GM12878 (cell line): ENCODE measurements at regions not wholly inside any gene's neighbourhood (a gene's known extent, or its start where the extent isn't known, plus 50 kb on each side); places are given as distances from the start of the nearest gene placed in this dataset.

ENCODE experiments used
- ATAC-seq: fragments of 200-7000 bp; cut with Tn5 transposase; 3 replicates; pipeline ENCODE4 v1.9.1; 2020; ENCODE audit warnings: mild to moderate bottlenecking, moderate library complexity
- BruUV-seq: library from RNA; stranded (reverse); fragments of 400-500 nt; replicated peaks from 2 replicates; lab custom pipeline; 2021; lab: Mats Ljungman, UMichigan
- CTCF ChIA-PET: fragments of 300-600 bp; sonication (Branson Sonifier 250); formaldehyde crosslinking; extraction: SDS; loops from one replicate; lab custom pipeline; 2021; ENCODE audit warnings: inconsistent platforms; lab: Yijun Ruan, JAX
- POLR2A ChIA-PET: fragments of 350-600 bp; formaldehyde crosslinking; extraction: SDS; loops from one replicate; lab custom pipeline; 2021; ENCODE audit warnings: inconsistent platforms; lab: Charles Lee
- RAD21 ChIA-PET: fragments of 300-600 bp; sonication (Branson Sonifier 250); formaldehyde crosslinking; loops from one replicate; lab custom pipeline; 2023; ENCODE audit warnings: antibody characterized with exemption; ENCODE audit not compliant: unreplicated experiment; lab: Charles Lee
- SMC1A ChIA-PET: fragments of 300-600 bp; sonication (Branson Sonifier 250); formaldehyde crosslinking; loops from one replicate; lab custom pipeline; 2023; ENCODE audit not compliant: unreplicated experiment, uncharacterized antibody; lab: Charles Lee
- DNase-seq: peaks from one replicate; pipeline ENCODE4 v3.0.0-alpha.2; 2011; ENCODE audit warnings: low read depth, low spot score
- FAIRE-seq: peaks from 3 replicates; lab custom pipeline; 2011; peaks lifted over from hg19 to GRCh38; lab: Jason Lieb, UNC
- H2AFZ ChIP-seq: 2 replicates; pipeline ENCODE4 v1.6.0; 2011; ENCODE audit warnings: low read depth, low read length, control low read depth; ENCODE audit not compliant: control insufficient read depth
- H3K27ac ChIP-seq: 2 replicates; pipeline ENCODE4 v1.5.1; 2011; ENCODE audit warnings: control low read depth; ENCODE audit not compliant: control insufficient read depth, insufficient read depth
- H3K27me3 ChIP-seq, 2 experiments: replicated peaks in 1 of 2; 2 replicates each; pipeline versions ENCODE4 v1.6.0 to v1.6.1; 2011; ENCODE audit warnings: low read length in 1 of 2; ENCODE audit not compliant: control insufficient read depth in 2 of 2, insufficient read depth in 2 of 2
- H3K36me3 ChIP-seq, 2 experiments: 2 replicates each; pipeline ENCODE4 v1.5.1; 2011; ENCODE audit warnings: low read length in 1 of 2; ENCODE audit not compliant: control insufficient read depth in 2 of 2, insufficient read depth in 2 of 2
- H3K4me1 ChIP-seq: 2 replicates; pipeline ENCODE4 v1.6.1; 2011; ENCODE audit warnings: mild to moderate bottlenecking, low read length, moderate library complexity, mixed read lengths; ENCODE audit not compliant: control insufficient read depth, insufficient read depth
- H3K4me2 ChIP-seq: 2 replicates; pipeline ENCODE4 v1.6.0; 2011; ENCODE audit warnings: control low read depth; ENCODE audit not compliant: control insufficient read depth, insufficient read depth
- H3K4me3 ChIP-seq: fragments of 200-600 bp; sonication (generic); 2 replicates; pipeline ENCODE4 v1.5.1; 2016
- H3K79me2 ChIP-seq: 2 replicates; pipeline ENCODE4 v1.6.0; 2011; ENCODE audit warnings: low read length; ENCODE audit not compliant: control insufficient read depth, insufficient read depth
- H3K9ac ChIP-seq: 2 replicates; pipeline ENCODE4 v1.8.0; 2011; ENCODE audit warnings: low read length, control low read depth, mixed read lengths; ENCODE audit not compliant: control insufficient read depth, insufficient read depth
- H3K9me3 ChIP-seq: replicated peaks from 3 replicates; pipeline ENCODE4 v1.5.1; 2011; ENCODE audit warnings: mild to moderate bottlenecking, low read length; ENCODE audit not compliant: control insufficient read depth, insufficient read depth
- H4K20me1 ChIP-seq: 2 replicates; pipeline ENCODE4 v1.6.0; 2011; ENCODE audit not compliant: control insufficient read depth, insufficient read depth
- CREM ChIP-seq: IDR thresholded peaks from 2 replicates; pipeline ENCODE4 v1.6.1; 2014; ENCODE audit warnings: antibody characterized with exemption, low read depth
- CTCF ChIP-seq, 3 experiments: IDR thresholded peaks in 2 of 3; conservative IDR thresholded peaks in 1 of 3; 2 replicates each; pipeline ENCODE4 v1.5.1; 2011; ENCODE audit warnings: low read depth in 3 of 3, low read length in 3 of 3, mild to moderate bottlenecking in 3 of 3, control low read depth in 2 of 3, moderate library complexity in 2 of 3, inconsistent platforms in 1 of 3, mixed read lengths in 1 of 3; ENCODE audit not compliant: control insufficient read depth in 2 of 3, insufficient read depth in 1 of 3; ENCODE audit errors: extremely low read depth in 1 of 3
- GATAD2B ChIP-seq: fragments of 450-650 bp; conservative IDR thresholded peaks from 2 replicates; pipeline ENCODE4 v1.6.1; 2017; ENCODE audit warnings: low read depth, mild to moderate bottlenecking, moderate library complexity
- MEF2B ChIP-seq: fragments of 450-650 bp; IDR thresholded peaks from 2 replicates; pipeline ENCODE4 v1.6.1; 2018; ENCODE audit warnings: mild to moderate bottlenecking, moderate library complexity; ENCODE audit not compliant: partially characterized antibody, poor library complexity, severe bottlenecking
- POLR2AphosphoS2 ChIP-seq: IDR thresholded peaks from 2 replicates; pipeline ENCODE4 v1.6.1; 2011; ENCODE audit warnings: low read depth, mild to moderate bottlenecking, low read length, improper control_type of control experiment, moderate library complexity
- SREBF2 ChIP-seq: IDR thresholded peaks from 2 replicates; pipeline ENCODE4 v1.6.1; 2012; ENCODE audit warnings: mild to moderate bottlenecking, low read length
- STAT3 ChIP-seq: IDR thresholded peaks from 2 replicates; pipeline ENCODE4 v1.6.1; 2011; ENCODE audit warnings: low read depth, low read length, improper control_type of control experiment
- WGBS: methylation state at CpG from one replicate; pipeline ENCODE4 v1.1.6; 2016; ENCODE audit warnings: low lambda C conversion rate; ENCODE audit not compliant: insufficient replicate concordance, insufficient coverage; ENCODE audit errors: missing lambda C conversion rate; 5-methylcytosine and 5-hydroxymethylcytosine counted together
- in situ Hi-C: fragments of 300-500 bp; cut with MboI; formaldehyde crosslinking; loops from 9 replicates; pipeline ENCODE4 v1.14.3; 2018; ENCODE audit warnings: mixed read lengths
- intact Hi-C: fragments of 100-400 bp; cut with micrococcal nuclease; formaldehyde crosslinking; loops from one replicate; pipeline ENCODE4 v1.14.2; 2022; ENCODE audit not compliant: unreplicated experiment
- TF ChIP-seq, protein P1 (sequence below): IDR thresholded peaks from 2 replicates; pipeline ENCODE4 v1.6.1; 2012; ENCODE audit warnings: low read depth, low read length, improper control_type of control experiment
- TF ChIP-seq, protein P2 (sequence below): IDR thresholded peaks from 2 replicates; pipeline ENCODE4 v1.6.1; 2012; ENCODE audit warnings: improper control_type of control experiment, low read depth, low read length; ENCODE audit not compliant: insufficient replicate concordance

GRCh38 chr12:61996717-61997116 lies 263.5 kb upstream of the USP15 start:
- ATAC-seq: no peak
- Histone ChIP-seq H4K20me1 (no peaks in the 10 kb centered on the region), H3K36me3 (no peaks in the 10 kb centered on the region), H3K79me2 (no peaks in the 10 kb centered on the region), H3K4me3 (no peak overlapping the region), H2AFZ (no peak overlapping the region), H3K4me2 (no peak overlapping the region), H3K9me3 (no peaks in the 10 kb centered on the region), H3K27me3 (no peaks in the 10 kb centered on the region), H3K27ac (no peak overlapping the region), H3K4me1 (no peaks in the 10 kb centered on the region), H3K9ac (no peak overlapping the region)
- SMC1A ChIA-PET: no interaction called here
- DNase-seq: no peak
- in situ Hi-C loops: no loop called here
- CTCF ChIA-PET: interaction anchor here (1.0 kb wide), 1 partner anchor 197 kb away, joined by 3 read pairs; no protein-coding TSS in a partner anchor
- RAD21 ChIA-PET: no interaction called here
- POLR2A ChIA-PET: no interaction called here
- intact Hi-C loops: loop anchor here (10.0 kb wide), 2 partner anchors 452 to 1302 kb away; no protein-coding TSS in a partner anchor
- BruUV-seq: no TSS peak
- no peak for FAIRE-seq
- 24% methylated on average over 1 of the region's 1 CpG for WGBS
- TF ChIP-seq MEF2B (no peak), SREBF2 (no peak), STAT3 (no peak)
- TF ChIP-seq, protein P1, sequence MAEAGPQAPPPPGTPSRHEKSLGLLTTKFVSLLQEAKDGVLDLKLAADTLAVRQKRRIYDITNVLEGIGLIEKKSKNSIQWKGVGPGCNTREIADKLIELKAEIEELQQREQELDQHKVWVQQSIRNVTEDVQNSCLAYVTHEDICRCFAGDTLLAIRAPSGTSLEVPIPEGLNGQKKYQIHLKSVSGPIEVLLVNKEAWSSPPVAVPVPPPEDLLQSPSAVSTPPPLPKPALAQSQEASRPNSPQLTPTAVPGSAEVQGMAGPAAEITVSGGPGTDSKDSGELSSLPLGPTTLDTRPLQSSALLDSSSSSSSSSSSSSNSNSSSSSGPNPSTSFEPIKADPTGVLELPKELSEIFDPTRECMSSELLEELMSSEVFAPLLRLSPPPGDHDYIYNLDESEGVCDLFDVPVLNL: no peak

DNA sequence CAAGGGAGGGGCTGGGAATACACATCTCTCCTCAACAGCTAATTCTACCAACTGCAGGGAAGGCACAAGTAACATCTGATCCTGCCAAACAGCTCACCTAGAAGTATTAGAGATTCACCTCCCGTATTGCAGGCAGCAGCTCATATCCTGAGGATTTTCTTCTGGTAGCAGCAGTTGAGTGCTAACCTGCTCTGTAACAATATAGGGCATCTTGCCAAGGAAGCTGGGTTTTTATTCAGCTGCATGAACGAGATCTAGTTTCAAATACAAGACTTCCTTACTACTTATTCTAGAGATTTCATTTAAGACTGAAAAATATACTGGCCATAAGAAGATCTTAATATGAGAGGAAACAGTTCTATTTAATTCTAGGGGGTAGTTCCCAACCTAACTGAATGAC lies 261.4 kb upstream of the USP15 start:
- no peaks in the 10 kb centered on the region for H3K9me3 ChIP-seq
- WGBS: 0% methylated on average over 2 of the region's 2 CpGs
- ChIA-PET CTCF (no interaction called here), SMC1A (no interaction called here), RAD21 (no interaction called here), POLR2A (no interaction called here)
- H3K4me1 ChIP-seq: no peaks in the 10 kb centered on the region
- intact Hi-C loops (loop anchor here (10.0 kb wide), 2 partner anchors 454 to 1304 kb away; no protein-coding TSS in a partner anchor), in situ Hi-C loops (no loop called here)
- H3K4me3 ChIP-seq: no peak overlapping the region
- H3K4me2 ChIP-seq: no peak overlapping the region
- H3K36me3 ChIP-seq: no peaks in the 10 kb centered on the region
- DNase-seq (no peak), ATAC-seq (no peak), FAIRE-seq (no peak)
- BruUV-seq: no TSS peak
- no peak overlapping the region for H2AFZ ChIP-seq
- no peak overlapping the region for H3K27ac ChIP-seq
- H4K20me1 ChIP-seq: no peaks in the 10 kb centered on the region
- no peaks in the 10 kb centered on the region for H3K27me3 ChIP-seq
- H3K79me2 ChIP-seq: no peaks in the 10 kb centered on the region
- no peak overlapping the region for H3K9ac ChIP-seq
- TF ChIP-seq CTCF (IDR thresholded peaks at IDR 0.05 in 2 of 3, conservative IDR thresholded peaks at IDR 0.05 in 1 of 3; ENCODE audit: control insufficient read depth in 2 of 3, extremely low read depth in 1 of 3, insufficient read depth in 1 of 3, low read depth in 3 of 3, low read length in 3 of 3): no peak
- no peak for TF ChIP-seq CREM
- no peak for TF ChIP-seq GATAD2B
- TF ChIP-seq POLR2AphosphoS2: no peak
- TF ChIP-seq, protein P2, sequence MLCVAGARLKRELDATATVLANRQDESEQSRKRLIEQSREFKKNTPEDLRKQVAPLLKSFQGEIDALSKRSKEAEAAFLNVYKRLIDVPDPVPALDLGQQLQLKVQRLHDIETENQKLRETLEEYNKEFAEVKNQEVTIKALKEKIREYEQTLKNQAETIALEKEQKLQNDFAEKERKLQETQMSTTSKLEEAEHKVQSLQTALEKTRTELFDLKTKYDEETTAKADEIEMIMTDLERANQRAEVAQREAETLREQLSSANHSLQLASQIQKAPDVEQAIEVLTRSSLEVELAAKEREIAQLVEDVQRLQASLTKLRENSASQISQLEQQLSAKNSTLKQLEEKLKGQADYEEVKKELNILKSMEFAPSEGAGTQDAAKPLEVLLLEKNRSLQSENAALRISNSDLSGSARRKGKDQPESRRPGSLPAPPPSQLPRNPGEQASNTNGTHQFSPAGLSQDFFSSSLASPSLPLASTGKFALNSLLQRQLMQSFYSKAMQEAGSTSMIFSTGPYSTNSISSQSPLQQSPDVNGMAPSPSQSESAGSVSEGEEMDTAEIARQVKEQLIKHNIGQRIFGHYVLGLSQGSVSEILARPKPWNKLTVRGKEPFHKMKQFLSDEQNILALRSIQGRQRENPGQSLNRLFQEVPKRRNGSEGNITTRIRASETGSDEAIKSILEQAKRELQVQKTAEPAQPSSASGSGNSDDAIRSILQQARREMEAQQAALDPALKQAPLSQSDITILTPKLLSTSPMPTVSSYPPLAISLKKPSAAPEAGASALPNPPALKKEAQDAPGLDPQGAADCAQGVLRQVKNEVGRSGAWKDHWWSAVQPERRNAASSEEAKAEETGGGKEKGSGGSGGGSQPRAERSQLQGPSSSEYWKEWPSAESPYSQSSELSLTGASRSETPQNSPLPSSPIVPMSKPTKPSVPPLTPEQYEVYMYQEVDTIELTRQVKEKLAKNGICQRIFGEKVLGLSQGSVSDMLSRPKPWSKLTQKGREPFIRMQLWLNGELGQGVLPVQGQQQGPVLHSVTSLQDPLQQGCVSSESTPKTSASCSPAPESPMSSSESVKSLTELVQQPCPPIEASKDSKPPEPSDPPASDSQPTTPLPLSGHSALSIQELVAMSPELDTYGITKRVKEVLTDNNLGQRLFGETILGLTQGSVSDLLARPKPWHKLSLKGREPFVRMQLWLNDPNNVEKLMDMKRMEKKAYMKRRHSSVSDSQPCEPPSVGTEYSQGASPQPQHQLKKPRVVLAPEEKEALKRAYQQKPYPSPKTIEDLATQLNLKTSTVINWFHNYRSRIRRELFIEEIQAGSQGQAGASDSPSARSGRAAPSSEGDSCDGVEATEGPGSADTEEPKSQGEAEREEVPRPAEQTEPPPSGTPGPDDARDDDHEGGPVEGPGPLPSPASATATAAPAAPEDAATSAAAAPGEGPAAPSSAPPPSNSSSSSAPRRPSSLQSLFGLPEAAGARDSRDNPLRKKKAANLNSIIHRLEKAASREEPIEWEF: no peak
